NCI-H460 (cell line): ENCODE measurements at regions not wholly inside any gene's neighbourhood (a gene's known extent, or its start where the extent isn't known, plus 50 kb on each side); places are given as distances from the start of the nearest gene placed in this dataset.
"Not testable (repeated sequence)": the region's sequence is repeated elsewhere in the genome, so short reads cannot be mapped to it uniquely, and the experiment has no call there.

Source experiments
- DNase-seq: peaks from one replicate; pipeline ENCODE4 v3.0.0-alpha.2; 2016; ENCODE audit warnings: low read depth; ENCODE audit errors: extremely low read depth

GRCh38 chr10:117458571-117458970, 83.3 kb upstream of the PDZD8 start:
- no peak for DNase-seq

- no peak for DNase-seq
Measured at GRCh38 chr10:117457932-117458331, 82.7 kb upstream of the PDZD8 start.

GRCh38 chr10:117457071-117457810, 82.0 kb upstream of the PDZD8 start:
- DNase-seq = no peak

- DNase-seq = no peak
Measured at GRCh38 chr10:117455346-117455745, 80.1 kb upstream of the PDZD8 start.

DNA sequence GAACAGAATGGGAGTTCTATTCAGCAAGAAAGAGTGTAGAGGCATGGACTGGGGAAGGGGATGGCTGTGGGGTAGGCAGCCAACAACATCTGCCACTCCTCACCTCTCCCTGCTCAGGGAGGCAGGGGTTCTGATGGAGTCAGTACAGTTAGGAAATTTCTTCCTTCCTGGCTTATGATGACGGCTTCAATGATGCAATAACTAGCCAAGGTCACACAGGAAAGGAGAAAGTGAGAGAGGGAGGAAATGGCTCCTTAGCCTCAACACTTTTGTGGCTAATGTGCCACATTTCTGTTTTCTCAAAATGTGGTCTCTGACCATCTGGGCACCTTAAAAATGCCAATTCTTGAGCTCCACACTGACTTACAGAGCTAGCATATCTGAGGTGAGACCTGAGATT, 79.3 kb upstream of the PDZD8 start:
- DNase-seq = no peak

DNA sequence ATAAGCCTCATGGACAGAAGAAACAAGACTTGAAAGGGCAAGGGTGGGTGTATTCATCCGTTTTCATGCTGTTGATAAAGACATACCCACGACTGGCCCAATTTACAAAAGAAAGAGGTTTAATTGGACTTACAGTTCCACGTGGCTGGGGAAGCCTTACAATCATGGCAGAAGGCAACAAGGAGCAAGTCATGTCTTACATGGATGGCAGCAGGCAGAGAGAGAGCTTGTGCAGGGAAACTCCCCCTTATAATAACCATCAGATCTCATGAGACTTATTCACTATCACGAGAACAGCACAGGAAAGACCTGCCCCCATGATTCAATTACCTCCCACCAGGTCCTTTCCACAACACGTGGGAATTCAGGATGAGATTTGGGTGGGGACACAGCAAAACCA, 78.2 kb upstream of the PDZD8 start:
- DNase-seq = not testable (repeated sequence)

GRCh38 chr10:117450940-117451339, 75.7 kb upstream of the PDZD8 start:
- no peak for DNase-seq

DNA sequence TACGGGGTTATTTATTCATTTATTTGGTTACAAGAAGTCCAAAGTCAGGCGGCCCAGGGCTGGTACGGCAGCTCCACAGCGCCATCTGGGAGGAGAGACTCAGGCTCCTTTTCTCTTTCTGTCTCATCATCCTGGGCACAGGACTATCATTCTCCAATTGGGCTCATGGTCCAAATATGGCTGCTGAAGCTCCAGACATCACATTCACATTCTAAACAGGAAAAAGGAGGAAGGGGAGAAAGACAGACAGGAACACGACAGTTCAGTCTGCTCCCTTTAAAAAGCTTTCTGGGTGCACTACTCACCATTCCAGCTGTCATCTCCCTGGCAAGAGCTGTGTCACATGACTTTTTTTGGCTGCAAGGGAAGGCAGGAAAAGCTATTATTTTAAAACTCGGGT, 74.4 kb upstream of the PDZD8 start:
- DNase-seq = no peak

- no peak for DNase-seq
Measured at GRCh38 chr10:117448802-117449201, 73.6 kb upstream of the PDZD8 start.

DNA sequence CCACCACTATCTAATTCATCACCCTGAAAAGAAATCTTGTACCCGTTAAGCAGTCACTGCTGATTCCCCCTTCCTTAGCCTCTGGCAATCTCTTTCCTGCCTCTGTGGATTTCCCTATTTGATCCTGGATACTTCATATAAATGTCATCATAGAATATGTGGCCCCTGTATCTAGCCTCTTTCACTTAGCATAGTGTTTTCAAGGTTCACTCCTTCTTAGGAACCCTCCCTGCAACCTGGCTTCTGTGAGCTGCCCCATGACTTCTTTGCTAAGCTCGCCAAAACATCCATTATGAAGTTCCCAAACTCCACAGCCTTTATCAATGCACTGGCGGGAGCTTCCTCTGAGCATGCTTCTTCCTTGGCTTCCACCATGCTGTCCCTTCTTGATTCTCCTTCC, 70.8 kb upstream of the PDZD8 start:
- DNase-seq = no peak

- no peak for DNase-seq
Measured at GRCh38 chr10:117444497-117445040, 69.3 kb upstream of the PDZD8 start.

- no peak for DNase-seq
Measured at GRCh38 chr10:117443686-117444041, 68.4 kb upstream of the PDZD8 start.

GRCh38 chr10:117442944-117443685, 67.9 kb upstream of the PDZD8 start:
- DNase-seq = peak; percentile 65

DNA sequence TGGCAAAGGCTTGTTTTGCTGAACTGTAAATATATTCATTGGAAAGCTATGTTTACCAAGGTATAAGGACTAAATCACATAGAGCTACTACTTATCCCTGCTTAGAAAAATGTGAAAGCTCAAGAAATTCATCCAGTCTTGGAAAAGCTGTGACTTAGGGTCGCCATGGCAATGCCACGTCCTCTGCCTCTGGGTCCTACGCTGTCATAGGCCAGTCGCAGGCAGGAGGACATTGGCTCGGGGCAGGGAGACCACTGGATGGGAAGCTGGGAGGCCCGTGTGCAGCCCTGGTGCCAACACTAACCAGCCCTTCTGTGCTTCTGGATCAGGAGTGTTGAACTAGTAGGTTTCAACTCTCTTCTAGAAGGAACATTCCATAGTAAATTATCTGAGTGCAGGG, 67.3 kb upstream of the PDZD8 start:
- DNase-seq = no peak

GRCh38 chr10:117441812-117442443, 66.7 kb upstream of the PDZD8 start:
- peak; percentile 51 for DNase-seq

GRCh38 chr10:117441361-117441760, 66.1 kb upstream of the PDZD8 start:
- DNase-seq = no peak

DNA sequence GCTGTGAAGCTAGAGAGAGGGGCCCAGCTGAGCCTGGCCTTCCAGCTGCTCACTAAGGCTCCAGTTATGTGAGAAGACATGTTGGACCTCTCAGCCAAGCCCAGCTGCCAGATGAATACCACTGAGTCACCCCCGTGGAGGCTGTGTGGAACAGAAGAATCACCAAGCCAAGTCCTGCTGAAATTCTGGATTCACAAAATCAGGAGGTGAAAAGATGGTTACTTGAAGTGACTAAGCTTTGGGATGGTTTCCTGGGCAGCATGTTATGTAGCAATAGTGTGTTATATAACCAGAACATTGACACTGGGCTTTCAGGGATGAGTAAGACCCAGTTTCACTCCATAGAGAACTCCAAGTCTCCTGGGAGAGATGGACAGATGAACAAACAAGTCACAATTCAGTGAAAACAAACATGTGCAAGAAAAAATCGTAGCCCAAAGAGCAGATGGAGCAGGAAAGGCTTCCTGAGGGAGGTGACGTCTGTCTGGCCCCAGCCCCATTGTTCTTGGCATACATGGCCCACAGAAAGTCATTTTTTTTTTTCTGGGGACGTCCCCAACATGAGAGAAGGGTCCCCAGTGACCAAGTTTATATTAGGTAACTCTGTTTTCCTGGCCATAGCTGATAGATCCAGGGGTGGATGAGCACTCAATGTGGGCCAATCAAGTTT, 64.1 kb upstream of the PDZD8 start:
- DNase-seq = peak; percentile 51

- no peak for DNase-seq
Measured at GRCh38 chr10:117432866-117433265, 57.6 kb upstream of the PDZD8 start.

DNA sequence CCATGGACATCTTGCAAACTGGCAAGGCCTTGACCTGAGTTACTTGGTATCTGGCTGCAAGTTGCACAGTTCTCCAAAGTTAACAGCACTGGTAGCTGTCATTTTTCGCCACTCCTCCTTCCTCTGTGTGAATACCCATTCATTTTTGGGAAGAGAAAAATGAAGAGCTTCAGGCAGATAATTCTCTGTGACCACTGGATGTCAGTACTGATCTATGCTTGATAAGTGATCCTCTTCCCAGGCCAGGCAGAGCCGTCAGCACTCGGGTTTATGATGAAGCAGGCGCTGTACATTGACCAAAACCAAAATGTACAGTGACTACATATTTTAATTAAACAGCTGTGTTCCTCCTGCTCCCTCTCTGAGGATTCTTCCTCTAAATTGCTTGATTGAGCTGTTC, 55.9 kb upstream of the PDZD8 start:
- peak; percentile 35 for DNase-seq

GRCh38 chr10:117430535-117430934, 55.3 kb upstream of the PDZD8 start:
- not testable (repeated sequence) for DNase-seq

GRCh38 chr10:117429643-117430265, 54.5 kb upstream of the PDZD8 start:
- DNase-seq = no peak
